ENCODE measurements at regions not wholly inside any gene's neighbourhood (a gene's known extent, or its start where the extent isn't known, plus 50 kb on each side); places are given as distances from the start of the nearest gene placed in this dataset.

DNA sequence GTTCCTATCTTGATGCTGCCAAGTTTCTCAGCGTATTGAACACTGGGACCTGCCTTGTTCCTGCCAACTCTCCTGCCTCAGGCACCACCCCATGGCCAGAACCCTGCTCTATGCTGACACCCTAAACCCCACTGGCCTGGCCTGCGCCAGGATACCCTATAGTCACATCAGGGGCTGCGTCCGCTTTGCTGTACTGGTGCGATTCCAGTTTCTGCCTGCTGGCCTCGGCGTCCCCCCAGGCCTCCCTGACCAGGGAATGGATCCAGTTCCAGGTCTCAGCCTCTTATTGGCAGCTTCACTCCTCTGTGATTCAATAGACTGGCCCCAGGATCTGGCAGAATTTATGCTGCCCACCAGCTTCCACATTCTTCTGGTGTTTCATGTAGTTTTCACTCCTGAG lies 55.0 kb downstream of the GPR6 start:
- no peak for DNase-seq
- Mint-ChIP-seq H3K27ac (no peak overlapping the region), H3K36me3 (ENCODE audit: low read depth) (no peaks in the 10 kb centered on the region), H3K9me3 (no peaks in the 10 kb centered on the region), H3K4me3 (no peak overlapping the region), H3K27me3 (no peaks in the 10 kb centered on the region), H3K4me1 (ENCODE audit: low read depth) (no peaks in the 10 kb centered on the region)

DNA sequence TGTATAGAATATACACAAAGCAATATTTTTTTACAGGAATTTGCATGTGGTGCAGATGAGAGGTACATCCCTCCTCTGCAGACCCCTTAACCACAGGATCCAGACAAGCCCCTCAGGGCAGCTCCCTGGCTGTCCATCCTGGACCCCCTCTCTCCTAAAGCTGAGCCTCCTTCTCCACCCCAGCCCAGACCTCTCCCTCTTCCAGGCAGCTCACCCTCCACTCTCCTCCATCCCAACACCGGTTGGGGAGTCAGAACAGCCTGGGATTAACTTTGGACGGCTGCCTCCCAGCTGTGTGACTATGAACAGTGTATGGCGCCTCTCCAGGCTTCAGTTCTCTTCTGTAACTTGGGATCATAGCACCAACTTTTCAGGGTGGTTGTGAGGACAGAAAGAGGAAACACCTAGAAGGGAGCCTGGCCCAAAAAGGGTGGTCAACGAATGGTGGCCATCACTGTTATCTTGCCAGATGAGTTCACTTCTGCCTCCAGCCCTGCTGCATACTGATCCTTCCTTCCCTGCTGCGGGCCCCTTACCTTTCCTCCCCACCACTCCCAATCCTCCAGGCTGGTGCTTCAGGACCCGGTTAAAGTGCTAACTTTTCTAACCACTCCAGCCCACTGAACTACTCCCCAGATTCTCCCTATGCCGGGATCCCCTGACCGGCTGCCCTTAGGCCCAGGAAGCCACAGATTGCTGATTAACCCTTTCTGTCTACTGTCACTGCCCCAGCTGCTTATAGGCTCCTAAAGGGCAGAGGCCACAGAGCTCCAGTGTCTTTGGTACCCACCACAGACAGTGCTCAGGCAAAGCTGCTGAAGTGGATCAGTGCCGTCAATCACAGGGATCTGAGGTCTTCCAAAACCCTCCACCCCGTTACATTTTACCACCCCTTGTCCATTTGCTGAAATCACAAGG lies 55.9 kb downstream of the GPR6 start:
- H3K27me3 Mint-ChIP-seq: no peaks in the 10 kb centered on the region
- DNase-seq: no peak
- peaks cover 3% of the 10 kb centered on the region for H3K4me1 Mint-ChIP-seq (ENCODE audit: low read depth)
- no peak overlapping the region for H3K4me3 Mint-ChIP-seq
- no peak overlapping the region for H3K27ac Mint-ChIP-seq
- H3K36me3 Mint-ChIP-seq (ENCODE audit: low read depth): no peaks in the 10 kb centered on the region
- no peaks in the 10 kb centered on the region for H3K9me3 Mint-ChIP-seq

DNA sequence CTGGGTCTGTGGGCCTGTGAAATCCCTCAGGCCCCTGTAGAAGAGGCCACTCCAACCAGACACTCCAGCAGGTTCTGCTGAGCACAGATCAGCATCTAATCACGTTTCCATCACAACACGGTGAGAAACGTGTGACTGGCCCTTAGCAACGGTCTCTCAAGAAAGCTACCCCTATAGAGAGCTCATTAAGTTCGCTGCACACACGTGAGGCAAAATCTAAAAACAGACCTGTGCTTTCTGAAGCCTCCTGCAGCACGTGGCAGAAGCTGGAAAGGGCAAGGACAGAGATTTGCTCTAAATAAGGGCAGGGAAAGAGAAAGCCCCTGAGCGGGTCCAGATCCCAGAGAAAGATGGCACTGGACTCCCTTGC lies 56.5 kb downstream of the GPR6 start:
- H3K4me3 Mint-ChIP-seq: no peak overlapping the region
- no peaks in the 10 kb centered on the region for H3K9me3 Mint-ChIP-seq
- H3K4me1 Mint-ChIP-seq (ENCODE audit: low read depth): peaks cover 8% of the 10 kb centered on the region
- no peak for DNase-seq
- H3K27ac Mint-ChIP-seq: no peak overlapping the region
- no peaks in the 10 kb centered on the region for H3K27me3 Mint-ChIP-seq
- H3K36me3 Mint-ChIP-seq (ENCODE audit: low read depth): no peaks in the 10 kb centered on the region

DNA sequence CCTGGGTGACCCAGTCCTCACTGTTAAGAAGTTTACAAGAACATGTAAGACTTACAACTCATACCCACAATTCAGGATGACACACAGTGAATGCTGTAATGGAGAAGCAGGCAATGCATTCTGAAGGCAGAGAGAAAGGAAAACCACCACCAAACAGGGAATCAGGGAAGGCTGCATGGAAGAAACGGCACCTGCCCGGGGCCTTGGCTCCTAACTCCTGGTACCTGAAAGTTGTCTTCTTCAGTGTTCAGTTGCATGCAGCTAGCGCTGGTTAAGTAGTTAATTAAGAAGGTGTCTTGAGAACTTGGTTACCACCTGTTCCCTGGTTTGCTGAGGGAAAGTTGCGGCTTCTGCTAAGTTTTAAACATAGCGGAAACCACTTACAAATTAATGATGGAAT lies 57.2 kb downstream of the GPR6 start:
- DNase-seq: no peak
- Mint-ChIP-seq H3K27me3 (no peaks in the 10 kb centered on the region), H3K4me1 (ENCODE audit: low read depth) (peaks cover 14% of the 10 kb centered on the region), H3K36me3 (ENCODE audit: low read depth) (no peaks in the 10 kb centered on the region), H3K9me3 (no peaks in the 10 kb centered on the region), H3K27ac (no peak overlapping the region), H3K4me3 (no peak overlapping the region)

DNA sequence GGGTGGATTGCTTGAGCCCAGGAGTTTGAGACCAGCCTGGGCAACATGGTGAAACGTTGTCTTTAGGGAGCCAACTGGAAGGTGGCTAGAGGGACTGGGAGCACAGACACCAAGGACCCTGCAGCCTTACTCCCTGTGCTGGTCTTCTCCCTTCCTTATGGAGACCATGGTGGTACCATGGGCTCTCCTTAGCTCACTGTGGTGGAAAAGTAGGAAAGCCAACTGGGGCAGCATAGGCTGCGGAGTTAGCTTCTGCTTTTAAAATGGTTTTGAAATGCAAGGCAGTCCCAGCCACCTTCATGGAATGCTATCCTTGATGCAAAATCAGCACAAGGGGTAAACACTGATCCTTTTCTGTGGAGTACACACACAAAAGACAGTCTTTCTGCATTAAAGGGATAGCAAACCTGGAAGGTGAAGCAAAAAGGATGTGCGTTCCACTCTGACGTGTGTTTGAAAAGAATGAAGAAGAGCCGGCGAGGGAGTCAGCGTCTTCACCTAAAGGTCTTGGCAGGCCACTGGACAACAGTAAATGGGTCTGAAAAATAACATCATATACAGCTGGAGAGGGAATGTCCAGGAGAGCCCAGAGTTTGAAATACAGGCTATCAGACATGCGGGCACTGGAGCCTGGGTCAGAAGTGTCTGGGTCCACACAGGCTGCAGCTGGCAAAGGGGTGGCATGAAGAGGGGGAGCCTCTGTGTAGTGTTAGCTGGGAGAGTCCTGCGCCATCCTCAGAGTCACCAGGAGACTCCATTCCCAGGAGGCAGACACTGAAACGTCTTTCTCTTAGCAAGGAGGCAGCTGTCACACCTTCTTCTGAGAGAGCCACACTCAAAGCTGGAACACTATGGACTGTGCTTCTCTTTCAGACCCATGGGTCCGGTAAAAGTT lies 58.5 kb downstream of the GPR6 start:
- no peak for DNase-seq
- H3K36me3 Mint-ChIP-seq (ENCODE audit: low read depth): no peaks in the 10 kb centered on the region
- H3K27ac Mint-ChIP-seq: no peak overlapping the region
- H3K9me3 Mint-ChIP-seq: no peaks in the 10 kb centered on the region
- no peak overlapping the region for H3K4me3 Mint-ChIP-seq
- peaks cover 17% of the 10 kb centered on the region for H3K4me1 Mint-ChIP-seq (ENCODE audit: low read depth)
- H3K27me3 Mint-ChIP-seq: no peaks in the 10 kb centered on the region

DNA sequence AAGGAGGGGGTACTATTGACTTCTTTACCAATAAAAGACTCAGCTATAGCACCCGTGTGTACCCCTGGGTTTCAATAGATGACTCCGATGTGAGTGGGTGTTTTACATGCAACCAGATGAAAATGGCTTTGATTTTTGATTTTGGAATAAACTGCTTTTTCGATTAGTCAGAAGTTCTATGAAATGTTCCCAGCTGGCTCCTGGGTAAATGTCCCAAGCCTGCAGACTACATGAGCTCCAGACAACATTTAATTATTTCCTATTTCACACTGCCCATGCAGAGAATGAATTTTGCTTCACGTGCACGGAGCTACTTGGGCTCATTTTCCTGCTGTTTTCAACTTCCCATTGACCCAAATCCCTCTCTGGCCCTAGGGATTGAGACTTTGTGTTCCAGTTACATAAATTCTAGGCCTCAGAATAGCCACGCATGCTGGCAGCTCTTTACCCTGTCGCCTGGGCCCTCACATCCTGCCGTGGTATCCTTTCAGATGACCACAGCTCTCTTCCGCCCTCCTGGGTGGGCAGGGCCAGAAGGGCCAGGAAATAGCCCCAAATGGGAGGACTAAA lies 59.7 kb downstream of the GPR6 start:
- H3K27ac Mint-ChIP-seq: no peak overlapping the region
- peaks cover 17% of the 10 kb centered on the region for H3K4me1 Mint-ChIP-seq (ENCODE audit: low read depth)
- H3K27me3 Mint-ChIP-seq: no peaks in the 10 kb centered on the region
- no peaks in the 10 kb centered on the region for H3K36me3 Mint-ChIP-seq (ENCODE audit: low read depth)
- no peaks in the 10 kb centered on the region for H3K9me3 Mint-ChIP-seq
- DNase-seq: no peak
- H3K4me3 Mint-ChIP-seq: no peak overlapping the region

DNA sequence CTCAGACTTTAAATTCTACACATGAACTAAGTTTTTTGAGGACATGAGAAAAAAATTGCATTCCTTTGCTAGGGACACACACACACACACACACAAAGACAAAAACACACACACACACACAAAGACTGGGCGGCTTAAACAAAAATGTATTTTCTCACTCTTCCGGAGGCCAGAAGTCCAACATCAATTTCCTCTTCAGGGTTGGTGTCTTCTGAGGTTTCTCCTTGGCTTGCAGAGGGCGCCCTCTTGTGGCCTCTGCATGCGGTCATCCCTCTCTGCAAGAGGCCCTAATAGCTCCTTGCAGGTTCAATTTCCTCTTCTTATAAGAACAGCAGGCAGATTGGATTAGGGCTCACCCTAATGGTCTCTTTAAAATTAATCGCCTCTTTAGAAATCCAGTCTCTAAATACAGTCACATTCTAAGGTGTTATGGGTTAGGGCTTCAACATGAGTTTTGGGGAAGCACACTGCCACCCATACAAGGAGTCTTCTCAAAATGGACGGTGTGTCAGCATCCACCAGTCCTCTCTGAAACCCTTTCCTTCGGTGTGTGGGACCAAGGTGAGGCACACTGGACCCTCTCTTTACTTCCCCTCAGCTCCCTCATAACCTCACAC lies 61.4 kb downstream of the GPR6 start:
- peak overlapping the region; percentile 78 for H3K4me3 Mint-ChIP-seq
- H3K27me3 Mint-ChIP-seq: no peaks in the 10 kb centered on the region
- H3K4me1 Mint-ChIP-seq (ENCODE audit: low read depth): peaks cover 17% of the 10 kb centered on the region
- H3K9me3 Mint-ChIP-seq: no peaks in the 10 kb centered on the region
- no peaks in the 10 kb centered on the region for H3K36me3 Mint-ChIP-seq (ENCODE audit: low read depth)
- H3K27ac Mint-ChIP-seq: peak overlapping the region; percentile 93
- peak; percentile 84 for DNase-seq

DNA sequence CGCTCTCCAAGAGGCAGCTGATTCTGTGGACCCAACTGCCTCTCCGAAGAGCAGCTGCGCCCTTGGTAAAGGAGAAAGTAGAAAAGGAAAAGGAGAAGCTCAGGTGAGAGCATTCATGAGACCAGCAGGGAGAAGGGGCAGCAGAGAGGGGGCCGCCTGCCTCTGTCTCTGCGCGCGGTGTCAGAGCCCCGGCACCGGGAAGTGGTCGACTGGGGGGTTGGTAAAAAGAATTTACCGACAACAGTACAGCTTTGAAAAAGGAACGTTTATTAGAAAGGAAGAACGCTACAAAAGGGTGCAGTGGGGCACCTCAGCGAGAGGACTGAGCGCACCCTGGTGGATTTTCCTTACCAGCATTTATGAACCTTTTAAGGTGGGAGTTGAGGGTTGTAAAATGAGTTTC lies 61.9 kb downstream of the GPR6 start:
- H3K4me3 Mint-ChIP-seq: peak overlapping the region; percentile 78
- no peaks in the 10 kb centered on the region for H3K9me3 Mint-ChIP-seq
- peaks cover 17% of the 10 kb centered on the region for H3K4me1 Mint-ChIP-seq (ENCODE audit: low read depth)
- H3K27ac Mint-ChIP-seq: peak overlapping the region; percentile 93
- H3K36me3 Mint-ChIP-seq (ENCODE audit: low read depth): no peaks in the 10 kb centered on the region
- peak; percentile 80 for DNase-seq
- no peaks in the 10 kb centered on the region for H3K27me3 Mint-ChIP-seq

DNA sequence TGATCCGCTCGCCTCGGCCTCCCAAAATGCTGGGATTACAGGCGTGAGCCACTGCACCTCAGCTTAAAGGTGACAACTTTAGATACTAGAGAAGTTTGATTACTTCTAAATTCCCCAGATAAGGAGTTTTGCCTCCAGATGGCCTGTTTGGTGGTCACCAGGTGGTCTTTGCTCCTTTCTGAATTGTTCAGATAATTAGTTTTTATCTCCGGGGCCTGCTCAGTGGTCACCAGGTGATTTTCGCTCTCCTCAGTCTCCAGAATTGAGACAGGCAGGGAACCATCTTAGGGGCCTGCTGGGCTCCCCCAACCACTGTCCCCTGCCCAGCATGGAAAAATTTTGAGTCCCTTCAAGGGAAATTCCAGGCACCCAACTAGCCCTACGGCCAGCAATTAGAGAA lies 62.6 kb downstream of the GPR6 start:
- no peaks in the 10 kb centered on the region for H3K27me3 Mint-ChIP-seq
- H3K36me3 Mint-ChIP-seq (ENCODE audit: low read depth): no peaks in the 10 kb centered on the region
- H3K4me3 Mint-ChIP-seq: no peak overlapping the region
- no peaks in the 10 kb centered on the region for H3K9me3 Mint-ChIP-seq
- no peak overlapping the region for H3K27ac Mint-ChIP-seq
- peaks cover 17% of the 10 kb centered on the region for H3K4me1 Mint-ChIP-seq (ENCODE audit: low read depth)
- no peak for DNase-seq

DNA sequence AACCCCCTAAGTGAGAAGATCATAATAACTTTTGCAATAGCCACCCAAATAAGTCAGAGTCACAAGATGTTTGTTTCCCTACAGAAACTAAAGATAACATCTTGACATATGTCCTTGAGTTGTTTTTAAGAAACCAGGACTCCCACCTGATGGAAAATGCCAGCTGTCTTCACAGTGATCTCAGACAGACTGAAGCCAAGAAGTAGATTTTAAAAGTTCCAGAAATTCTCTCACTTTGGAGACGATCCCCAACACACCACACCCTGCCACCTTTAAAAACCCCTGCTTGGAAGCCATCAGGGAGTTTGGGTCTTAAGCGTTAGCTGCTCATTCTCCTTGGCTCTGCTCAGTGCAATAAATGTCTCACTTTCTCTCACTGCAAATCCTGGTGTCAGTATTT lies 63.0 kb downstream of the GPR6 start:
- DNase-seq: no peak
- Mint-ChIP-seq H3K4me1 (ENCODE audit: low read depth) (peaks cover 17% of the 10 kb centered on the region), H3K27me3 (no peaks in the 10 kb centered on the region), H3K27ac (no peak overlapping the region), H3K4me3 (no peak overlapping the region), H3K9me3 (no peaks in the 10 kb centered on the region), H3K36me3 (ENCODE audit: low read depth) (no peaks in the 10 kb centered on the region)

DNA sequence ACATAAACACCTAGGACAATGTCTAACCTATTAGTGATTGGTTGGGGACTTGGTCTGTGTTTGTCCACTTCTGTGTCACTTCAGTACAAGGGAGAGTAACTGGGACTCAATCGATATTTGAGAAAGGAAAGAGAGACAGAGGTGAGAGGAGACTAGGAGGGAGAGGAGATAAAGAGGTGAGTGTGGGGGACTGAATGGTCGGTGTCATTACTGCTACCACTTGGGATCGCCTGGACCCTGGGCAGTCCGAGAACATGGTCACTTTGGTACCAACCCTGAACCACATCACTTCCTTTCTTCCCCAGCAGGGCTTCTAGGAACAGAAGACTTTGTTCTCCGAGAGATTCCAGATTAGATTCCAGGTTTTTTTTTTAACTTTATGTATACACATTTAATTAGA lies 63.7 kb downstream of the GPR6 start:
- H3K27me3 Mint-ChIP-seq: no peaks in the 10 kb centered on the region
- H3K4me3 Mint-ChIP-seq: no peak overlapping the region
- DNase-seq: no peak
- H3K9me3 Mint-ChIP-seq: no peaks in the 10 kb centered on the region
- no peak overlapping the region for H3K27ac Mint-ChIP-seq
- peaks cover 17% of the 10 kb centered on the region for H3K4me1 Mint-ChIP-seq (ENCODE audit: low read depth)
- no peaks in the 10 kb centered on the region for H3K36me3 Mint-ChIP-seq (ENCODE audit: low read depth)

DNA sequence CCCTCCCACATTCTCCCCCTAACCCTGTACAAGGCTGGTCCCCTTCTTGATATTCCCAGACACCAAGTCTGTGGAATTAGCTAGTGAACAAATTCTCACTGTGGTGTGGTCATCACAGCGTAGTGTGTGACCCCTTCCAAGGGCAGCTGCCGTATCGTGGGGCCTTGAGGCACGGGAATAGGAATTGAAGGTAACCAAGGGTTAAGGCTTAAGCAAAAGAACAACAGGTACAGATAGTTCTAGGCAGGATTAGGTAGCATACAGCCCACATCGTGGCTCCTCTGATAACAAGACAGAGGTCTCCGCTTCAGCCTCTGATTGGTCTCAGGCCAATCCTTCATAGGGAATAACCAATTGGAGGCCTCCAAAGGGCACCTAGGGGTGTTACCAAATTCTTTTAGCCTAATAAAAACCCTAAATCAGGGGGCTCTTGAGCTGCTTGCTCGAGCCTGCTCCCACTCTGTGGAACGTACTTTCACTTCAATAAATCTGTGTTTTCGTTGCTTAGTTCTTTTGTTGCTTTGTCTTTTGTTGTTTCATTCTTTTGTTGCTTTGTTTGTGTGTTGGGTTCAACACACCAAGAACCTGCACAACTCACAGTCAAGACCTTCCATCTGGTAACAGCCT lies 64.7 kb downstream of the GPR6 start:
- H3K27me3 Mint-ChIP-seq: no peaks in the 10 kb centered on the region
- peaks cover 17% of the 10 kb centered on the region for H3K4me1 Mint-ChIP-seq (ENCODE audit: low read depth)
- no peak for DNase-seq
- no peaks in the 10 kb centered on the region for H3K36me3 Mint-ChIP-seq (ENCODE audit: low read depth)
- H3K4me3 Mint-ChIP-seq: no peak overlapping the region
- no peaks in the 10 kb centered on the region for H3K9me3 Mint-ChIP-seq
- no peak overlapping the region for H3K27ac Mint-ChIP-seq

DNA sequence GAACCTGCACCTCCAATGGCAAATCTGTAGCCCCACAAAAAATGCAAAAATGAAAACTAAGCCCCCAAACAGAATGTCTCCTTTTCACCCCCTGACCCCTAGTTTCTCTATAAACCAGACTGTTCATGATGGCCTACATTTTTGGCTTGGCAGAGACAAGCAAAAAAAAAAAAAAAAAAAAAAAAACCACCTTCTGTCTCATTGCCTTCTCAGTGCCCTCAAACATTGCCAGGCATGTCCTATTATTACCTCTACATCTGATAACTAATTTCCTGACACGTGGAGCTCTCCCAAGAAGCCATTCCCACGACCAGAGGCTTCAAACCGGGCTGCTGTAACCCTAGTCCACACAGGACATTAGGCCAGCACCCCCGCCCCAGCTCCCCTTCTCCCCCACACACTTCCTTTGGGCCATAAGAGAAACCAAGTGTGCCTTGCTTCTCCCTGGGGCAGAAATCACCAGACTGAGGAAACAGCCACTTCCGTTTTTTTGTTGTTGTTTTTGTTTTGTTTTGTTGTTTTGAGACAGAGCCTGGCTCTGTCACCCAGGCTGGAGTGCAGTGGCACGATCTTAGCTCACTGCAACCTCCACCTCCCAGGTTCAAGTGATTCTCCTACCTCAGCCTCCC lies 65.4 kb downstream of the GPR6 start:
- H3K4me3 Mint-ChIP-seq: no peak overlapping the region
- H3K9me3 Mint-ChIP-seq: no peaks in the 10 kb centered on the region
- no peak for DNase-seq
- peaks cover 17% of the 10 kb centered on the region for H3K4me1 Mint-ChIP-seq (ENCODE audit: low read depth)
- no peaks in the 10 kb centered on the region for H3K36me3 Mint-ChIP-seq (ENCODE audit: low read depth)
- H3K27ac Mint-ChIP-seq: no peak overlapping the region
- H3K27me3 Mint-ChIP-seq: no peaks in the 10 kb centered on the region

DNA sequence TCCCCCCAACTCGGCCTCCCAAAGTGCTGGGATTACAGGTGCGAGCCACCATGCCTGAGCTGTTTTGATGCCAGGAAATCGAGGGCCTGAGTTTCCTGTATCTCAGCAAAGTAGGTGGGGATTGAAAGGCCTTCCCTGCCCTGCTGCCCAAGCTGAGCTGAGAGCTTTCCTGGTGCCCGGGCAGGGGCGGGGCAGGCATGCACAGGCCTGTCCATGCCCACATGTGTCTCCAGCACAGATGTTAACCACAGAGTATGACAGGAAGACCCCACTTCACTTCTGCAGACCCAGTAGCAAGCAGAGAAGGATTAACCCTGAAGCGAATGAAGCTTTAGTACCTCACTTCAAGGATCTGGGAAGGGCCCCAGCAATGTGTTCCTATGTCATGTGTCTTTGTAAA lies 66.0 kb downstream of the GPR6 start:
- no peaks in the 10 kb centered on the region for H3K27me3 Mint-ChIP-seq
- no peak for DNase-seq
- H3K27ac Mint-ChIP-seq: no peak overlapping the region
- H3K36me3 Mint-ChIP-seq (ENCODE audit: low read depth): no peaks in the 10 kb centered on the region
- H3K4me3 Mint-ChIP-seq: no peak overlapping the region
- H3K4me1 Mint-ChIP-seq (ENCODE audit: low read depth): peaks cover 13% of the 10 kb centered on the region
- H3K9me3 Mint-ChIP-seq: no peaks in the 10 kb centered on the region

All from activated T-cell treated with anti-CD3 and anti-CD28 coated beads, Interleukin-2, amount 50 U/mL, for 24 hours (primary cell).